Cardiac fibroblast (primary cell): ENCODE measurements at regions not wholly inside any gene's neighbourhood (a gene's known extent, or its start where the extent isn't known, plus 50 kb on each side); places are given as distances from the start of the nearest gene placed in this dataset.
"Not testable (repeated sequence)": the region's sequence is repeated elsewhere in the genome, so short reads cannot be mapped to it uniquely, and the experiment has no call there.

ENCODE experiments used
- DNase-seq, 2 donors: peaks; one replicate each; pipeline versions ENCODE4 v3.0.0 to v3.0.0-alpha.2; 2010; ENCODE audit warnings: low read depth in 2 of 2
- H3K4me3 ChIP-seq, 2 donors: replicated peaks in 1 of 2; 1 replicate in 1 of 2; 2 replicates in 1 of 2; pipeline ENCODE4 v1.5.1; 2011; ENCODE audit warnings: low read depth in 2 of 2, low read length in 2 of 2, mild to moderate bottlenecking in 2 of 2, moderate library complexity in 1 of 2
- CTCF ChIP-seq: IDR thresholded peaks from one replicate; pipeline ENCODE4 v1.5.1; 2011; ENCODE audit warnings: low read depth, mild to moderate bottlenecking, low read length, inconsistent platforms

DNA sequence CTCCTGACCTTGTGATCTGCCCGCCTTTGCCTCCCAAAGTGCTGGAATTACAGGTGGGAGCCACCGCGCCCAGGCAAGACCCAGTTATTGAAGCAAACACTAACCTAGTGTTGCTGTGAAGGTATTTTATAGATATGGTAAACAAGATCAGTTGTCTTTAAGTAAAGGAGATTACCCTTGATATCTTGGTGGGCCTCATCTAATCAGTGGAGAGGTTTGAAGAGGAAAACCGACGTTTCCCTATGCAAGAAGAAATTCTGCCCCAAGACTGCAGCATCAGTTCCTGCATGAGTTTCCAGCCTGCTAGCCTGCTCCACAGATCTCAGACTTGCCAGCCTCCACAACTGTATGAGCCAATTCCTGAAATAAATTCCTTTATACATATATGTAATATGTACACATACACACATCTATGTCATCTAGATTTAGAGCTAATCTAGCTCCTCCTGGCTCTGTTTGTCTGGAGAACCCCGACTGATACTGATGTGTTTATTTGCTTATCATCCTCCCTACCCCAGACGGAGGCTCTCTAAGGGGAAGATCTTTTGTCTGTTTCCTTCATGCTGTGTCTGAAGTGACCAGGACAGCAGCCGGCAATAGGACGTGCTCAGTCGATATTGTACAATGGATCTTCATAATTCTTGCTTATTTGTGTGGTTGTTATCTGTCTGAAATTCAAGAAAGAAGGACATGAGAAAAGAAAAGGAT, 90.9 kb downstream of the IER5 start:
- TF ChIP-seq CTCF, result no peak

GRCh38 chr1:181179987-181180365, 91.5 kb downstream of the IER5 start:
- H3K4me3 ChIP-seq, result no peak overlapping the region
- DNase-seq, result peak; percentile 65 to 71
- no peak for TF ChIP-seq CTCF

More for the DNA sequence above, 90.9 kb downstream of the IER5 start:
- DNase-seq, result no peak
- H3K4me3 ChIP-seq, result no peak overlapping the region

GRCh38 chr1:181180407-181181031, 92.0 kb downstream of the IER5 start:
- TF ChIP-seq CTCF, result no peak
- no peak for DNase-seq
- no peak overlapping the region for H3K4me3 ChIP-seq

- no peak for TF ChIP-seq CTCF
- no peak for DNase-seq
Measured at GRCh38 chr1:181181792-181182585, 93.5 kb downstream of the IER5 start.

GRCh38 chr1:181184621-181185020, 96.1 kb downstream of the IER5 start:
- DNase-seq, result no peak
- H3K4me3 ChIP-seq, result no peak overlapping the region
- TF ChIP-seq CTCF, result no peak

More at GRCh38 chr1:181181792-181182585, 93.5 kb downstream of the IER5 start:
- H3K4me3 ChIP-seq, result no peak overlapping the region

GRCh38 chr1:181185461-181185860, 97.0 kb downstream of the IER5 start:
- no peak overlapping the region for H3K4me3 ChIP-seq
- DNase-seq, result no peak
- no peak for TF ChIP-seq CTCF

GRCh38 chr1:181186133-181186532, 97.6 kb downstream of the IER5 start:
- DNase-seq, H3K4me3 ChIP-seq: not testable (repeated sequence)
